Thyroid gland (tissue), 4 donors: ENCODE measurements at regions not wholly inside any gene's neighbourhood (a gene's known extent, or its start where the extent isn't known, plus 50 kb on each side); places are given as distances from the start of the nearest gene placed in this dataset.

Source experiments
- DNase-seq, 2 donors: peaks; one replicate each; pipeline ENCODE4 v3.0.0-alpha.2; 2019
- H3K27ac ChIP-seq, 3 donors: fragments of 200-600 bp; sonication (generic); 1 replicate in 2 of 3; 2 replicates in 1 of 3; pipeline ENCODE4 v1.5.1; 2016 to 2019; ENCODE audit warnings: mild to moderate bottlenecking in 1 of 3, moderate library complexity in 1 of 3
- H3K27me3 ChIP-seq: fragments of 200-600 bp; sonication (generic); one replicate; pipeline ENCODE4 v1.5.1; 2019
- H3K36me3 ChIP-seq, 2 donors: fragments of 200-600 bp; sonication (generic); one replicate each; pipeline ENCODE4 v1.5.1; 2016 to 2019
- H3K4me1 ChIP-seq, 2 donors: fragments of 200-600 bp; sonication (generic); one replicate each; pipeline ENCODE4 v1.5.1; 2017 to 2019
- H3K4me3 ChIP-seq, 3 donors: fragments of 200-600 bp; sonication (generic); replicated peaks in 1 of 3; 1 replicate in 2 of 3; 2 replicates in 1 of 3; pipeline ENCODE4 v1.5.1; 2016; ENCODE audit warnings: mild to moderate bottlenecking in 1 of 3
- H3K9me3 ChIP-seq: fragments of 200-600 bp; sonication (generic); one replicate; pipeline ENCODE4 v1.5.1; 2017
- POLR2A ChIP-seq, 2 donors: fragments of 450-650 bp; IDR thresholded peaks; one replicate each; pipeline ENCODE4 v1.6.1; 2017; ENCODE audit warnings: antibody characterized with exemption in 2 of 2, mild to moderate bottlenecking in 2 of 2, moderate library complexity in 1 of 2
- WGBS, 2 donors: methylation state at CpG; one replicate each; pipeline ENCODE4 v1.1.5; 2017; 5-methylcytosine and 5-hydroxymethylcytosine counted together
- intact Hi-C: fragments of 100-400 bp; cut with DNase I; formaldehyde crosslinking; loops from one replicate; pipeline ENCODE4 v1.15.1; 2023
- TF ChIP-seq, protein P1 (sequence below), 6 experiments: fragments of 200-600 bp in 3 of 6; fragments of 450-650 bp in 3 of 6; sonication (generic) in 3 of 6; IDR thresholded peaks; one replicate each; pipeline ENCODE4 v1.5.1; 2016 to 2019; ENCODE audit warnings: antibody characterized with exemption in 6 of 6, mild to moderate bottlenecking in 2 of 6, inconsistent platforms in 1 of 6, moderate library complexity in 1 of 6

DNA sequence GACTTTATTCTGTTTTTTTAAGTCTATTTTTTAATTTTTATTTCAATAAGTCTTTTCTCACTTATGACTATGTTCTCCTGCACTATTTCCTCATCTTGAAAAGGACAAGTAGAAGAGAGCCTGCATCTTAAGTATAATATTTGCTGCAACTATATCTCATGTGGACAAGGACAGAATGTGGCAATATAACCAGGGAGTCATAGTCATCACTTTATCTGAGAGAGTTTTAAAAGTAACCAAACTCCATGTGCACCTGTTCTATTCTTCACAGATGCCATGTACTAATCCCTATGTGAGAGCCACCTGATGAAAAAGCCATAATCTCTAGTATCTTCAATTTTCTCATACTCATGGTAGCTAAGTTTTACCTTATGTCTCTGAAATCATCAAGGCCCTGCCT, 104.2 kb upstream of the SOX6 start:
- H3K9me3 ChIP-seq, result no peaks in the 10 kb centered on the region
- TF ChIP-seq, protein P1, sequence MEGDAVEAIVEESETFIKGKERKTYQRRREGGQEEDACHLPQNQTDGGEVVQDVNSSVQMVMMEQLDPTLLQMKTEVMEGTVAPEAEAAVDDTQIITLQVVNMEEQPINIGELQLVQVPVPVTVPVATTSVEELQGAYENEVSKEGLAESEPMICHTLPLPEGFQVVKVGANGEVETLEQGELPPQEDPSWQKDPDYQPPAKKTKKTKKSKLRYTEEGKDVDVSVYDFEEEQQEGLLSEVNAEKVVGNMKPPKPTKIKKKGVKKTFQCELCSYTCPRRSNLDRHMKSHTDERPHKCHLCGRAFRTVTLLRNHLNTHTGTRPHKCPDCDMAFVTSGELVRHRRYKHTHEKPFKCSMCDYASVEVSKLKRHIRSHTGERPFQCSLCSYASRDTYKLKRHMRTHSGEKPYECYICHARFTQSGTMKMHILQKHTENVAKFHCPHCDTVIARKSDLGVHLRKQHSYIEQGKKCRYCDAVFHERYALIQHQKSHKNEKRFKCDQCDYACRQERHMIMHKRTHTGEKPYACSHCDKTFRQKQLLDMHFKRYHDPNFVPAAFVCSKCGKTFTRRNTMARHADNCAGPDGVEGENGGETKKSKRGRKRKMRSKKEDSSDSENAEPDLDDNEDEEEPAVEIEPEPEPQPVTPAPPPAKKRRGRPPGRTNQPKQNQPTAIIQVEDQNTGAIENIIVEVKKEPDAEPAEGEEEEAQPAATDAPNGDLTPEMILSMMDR (IDR thresholded peaks at IDR 0.05), result no peak
- TF ChIP-seq POLR2A (IDR thresholded peaks at IDR 0.05), result no peak
- no peak for DNase-seq
- H3K4me1 ChIP-seq, result peaks cover 0 to 9% of the 10 kb centered on the region in 2 donors
- no peak overlapping the region for H3K4me3 ChIP-seq
- intact Hi-C loops, result no loop called here
- H3K27me3 ChIP-seq, result no peaks in the 10 kb centered on the region
- H3K36me3 ChIP-seq, result no peaks in the 10 kb centered on the region
- no peak overlapping the region for H3K27ac ChIP-seq

DNA sequence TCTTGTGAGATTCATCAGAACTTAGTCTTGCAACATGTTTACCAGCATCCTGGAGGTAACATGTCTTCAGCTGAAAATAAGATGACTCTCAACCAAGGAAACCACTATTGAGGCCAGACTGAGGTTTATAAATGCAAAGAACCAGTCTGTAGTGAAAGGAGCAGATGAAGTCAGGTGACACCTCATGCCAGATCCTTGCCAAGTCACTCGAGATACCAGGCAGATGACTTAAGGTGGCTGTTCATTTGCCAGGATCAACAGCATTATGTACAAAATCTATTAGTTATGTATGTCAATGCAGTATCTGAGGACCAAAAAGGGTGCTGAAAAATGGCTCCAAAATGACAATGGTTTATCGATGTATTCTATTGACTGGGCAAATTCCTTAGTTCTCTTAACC, 100.0 kb upstream of the SOX6 start:
- no peaks in the 10 kb centered on the region for H3K9me3 ChIP-seq
- TF ChIP-seq, protein P1 (IDR thresholded peaks at IDR 0.05), result no peak
- no peak for TF ChIP-seq POLR2A (IDR thresholded peaks at IDR 0.05)
- WGBS, 2 donors, result 59 to 60% methylated on average over 2 of the region's 2 CpGs
- no peak overlapping the region for H3K27ac ChIP-seq
- H3K4me3 ChIP-seq, result no peak overlapping the region
- no peaks in the 10 kb centered on the region for H3K27me3 ChIP-seq
- H3K4me1 ChIP-seq, result peaks cover 0 to 9% of the 10 kb centered on the region in 2 donors
- intact Hi-C loops, result no loop called here
- no peaks in the 10 kb centered on the region for H3K36me3 ChIP-seq
- peak; percentile 42 to 55 for DNase-seq

DNA sequence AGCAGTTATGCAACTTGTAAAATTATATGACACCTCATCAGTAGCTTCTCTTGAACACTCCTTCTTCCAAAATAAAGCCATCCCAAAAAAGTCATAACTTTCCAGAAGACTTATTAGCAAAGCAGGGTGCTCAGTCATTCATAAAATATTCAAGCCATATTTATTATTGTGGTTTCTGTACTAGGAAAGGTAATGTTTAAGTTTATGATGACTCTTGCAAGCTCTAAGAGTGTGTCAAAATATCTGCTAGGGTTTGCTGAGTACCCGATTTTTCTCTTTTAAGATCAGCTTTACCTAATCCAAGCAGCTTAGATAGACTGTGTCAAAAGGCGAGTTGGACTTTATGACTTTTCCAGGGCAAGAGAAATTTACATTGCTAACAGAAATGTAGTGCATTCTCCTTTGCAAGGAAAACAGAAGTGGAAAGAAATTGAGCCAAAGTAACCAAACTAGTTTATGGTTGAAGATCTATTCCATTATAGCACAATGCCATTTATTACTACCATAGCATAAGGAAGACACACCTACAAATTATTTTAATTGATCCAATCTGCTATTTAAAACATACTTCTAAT, 98.0 kb upstream of the SOX6 start:
- Histone ChIP-seq H3K36me3 (no peaks in the 10 kb centered on the region), H3K27ac (no peak overlapping the region), H3K9me3 (no peaks in the 10 kb centered on the region), H3K27me3 (no peaks in the 10 kb centered on the region), H3K4me3 (no peak overlapping the region), H3K4me1 (peaks cover 0 to 9% of the 10 kb centered on the region in 2 donors)
- TF ChIP-seq POLR2A (IDR thresholded peaks at IDR 0.05), result no peak
- TF ChIP-seq, protein P1 (IDR thresholded peaks at IDR 0.05), result no peak
- intact Hi-C loops, result no loop called here
- 78 to 84% methylated on average over 2 of the region's 2 CpGs for WGBS, 2 donors
- no peak for DNase-seq

DNA sequence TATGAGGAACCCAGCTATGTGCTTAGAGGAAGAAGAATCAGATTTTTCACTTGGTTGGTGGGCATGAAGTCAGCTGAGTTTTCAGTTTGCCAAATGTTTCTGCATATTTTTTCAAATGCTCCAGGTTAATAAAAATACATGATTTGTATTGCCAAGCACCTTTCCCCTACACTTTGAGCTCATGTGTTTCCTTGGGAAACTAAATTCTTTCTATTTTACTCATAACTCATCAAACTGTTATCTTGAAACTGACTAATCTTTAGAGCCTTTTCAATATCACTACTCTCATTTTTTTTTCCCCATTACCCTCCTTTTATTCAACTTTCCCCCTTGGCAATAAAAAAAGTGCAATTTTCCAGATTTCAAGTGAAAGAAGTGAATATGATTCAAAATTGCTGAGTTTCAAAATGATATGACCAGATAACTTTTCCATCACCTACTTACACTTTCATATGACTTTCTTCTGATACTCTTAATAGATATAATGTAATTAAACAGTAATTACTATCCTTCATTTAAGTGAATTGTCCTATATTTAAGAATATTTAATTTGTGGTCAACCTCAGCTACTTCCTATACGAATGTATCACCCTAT, 91.9 kb upstream of the SOX6 start:
- Histone ChIP-seq H3K4me1 (no peaks in the 10 kb centered on the region), H3K36me3 (no peaks in the 10 kb centered on the region), H3K4me3 (no peak overlapping the region), H3K27me3 (no peaks in the 10 kb centered on the region), H3K9me3 (no peaks in the 10 kb centered on the region), H3K27ac (no peak overlapping the region)
- intact Hi-C loops, result no loop called here
- WGBS, 2 donors, result 88 to 97% methylated on average over 1 of the region's 1 CpG
- TF ChIP-seq POLR2A (IDR thresholded peaks at IDR 0.05), result no peak
- TF ChIP-seq, protein P1 (IDR thresholded peaks at IDR 0.05), result no peak
- DNase-seq, result no peak

DNA sequence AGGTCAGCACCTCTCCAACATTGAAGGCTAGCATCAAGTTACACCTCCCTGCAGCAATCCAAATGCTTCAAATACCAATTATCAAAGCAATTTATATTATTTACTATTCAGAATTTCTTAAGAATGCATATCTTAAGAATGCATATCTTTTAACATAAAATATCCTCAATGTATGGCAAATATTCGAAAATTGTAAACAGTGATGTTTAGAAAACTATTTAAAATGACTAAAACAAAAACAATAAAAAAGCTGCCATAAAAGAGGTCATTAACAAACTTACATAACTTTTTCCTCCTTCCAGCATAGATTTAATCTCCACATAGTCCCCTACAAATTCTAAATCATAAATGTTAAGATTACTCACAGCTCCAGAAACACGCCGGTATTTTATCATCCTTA, 85.1 kb upstream of the SOX6 start:
- TF ChIP-seq POLR2A (IDR thresholded peaks at IDR 0.05), result no peak
- 84 to 92% methylated on average over 3 of the region's 3 CpGs for WGBS, 2 donors
- Histone ChIP-seq H3K4me3 (no peak overlapping the region), H3K36me3 (no peaks in the 10 kb centered on the region), H3K27me3 (no peaks in the 10 kb centered on the region), H3K9me3 (no peaks in the 10 kb centered on the region), H3K4me1 (no peaks in the 10 kb centered on the region), H3K27ac (no peak overlapping the region)
- intact Hi-C loops, result no loop called here
- no peak for DNase-seq
